NAMALWA (cell line): ENCODE measurements at regions not wholly inside any gene's neighbourhood (a gene's known extent, or its start where the extent isn't known, plus 50 kb on each side); places are given as distances from the start of the nearest gene placed in this dataset.
"Not testable (repeated sequence)": the region's sequence is repeated elsewhere in the genome, so short reads cannot be mapped to it uniquely, and the experiment has no call there.

Experiments
- DNase-seq: peaks from one replicate; pipeline ENCODE4 v3.0.0-alpha.2; 2015; ENCODE audit warnings: low spot score

DNA sequence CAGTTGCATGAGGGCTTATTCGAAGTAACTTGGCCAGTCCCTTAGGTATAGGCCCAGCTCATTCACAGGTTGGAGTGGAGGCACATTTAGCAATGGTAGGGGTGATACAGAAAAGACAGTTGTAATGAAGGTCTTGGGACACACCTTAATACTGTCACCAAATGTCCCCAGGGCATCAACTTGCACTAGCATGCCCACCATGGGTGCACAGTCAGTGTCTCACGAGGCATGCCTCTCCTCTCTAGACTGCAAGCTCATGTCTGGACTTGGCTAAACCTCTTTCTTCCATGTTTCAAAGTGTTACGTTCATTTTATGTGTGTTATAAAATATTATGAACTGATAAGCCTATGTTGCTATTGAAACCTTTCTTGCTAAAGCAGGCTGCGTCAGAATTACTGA lies 124.0 kb upstream of the ECI2 start:
- DNase-seq: no peak

DNA sequence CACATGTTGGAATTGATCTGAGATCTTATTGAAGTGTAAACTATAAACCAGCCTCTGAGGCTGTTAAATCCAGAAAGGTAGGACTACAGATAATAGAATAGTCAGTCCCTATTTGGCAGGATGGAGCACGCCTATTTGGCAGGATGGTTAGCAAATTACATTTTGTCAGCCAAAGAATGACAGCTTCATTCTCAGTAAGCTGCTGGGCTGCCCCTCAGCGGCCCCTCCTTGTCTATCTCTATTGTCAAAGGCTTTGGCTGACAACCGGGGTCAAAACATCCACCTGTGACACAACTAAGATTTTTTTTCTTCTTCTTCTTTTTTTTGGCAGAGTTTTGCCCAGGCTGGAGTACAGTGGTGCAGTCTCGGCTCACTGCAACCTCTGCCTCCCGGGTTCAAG lies 123.4 kb upstream of the ECI2 start:
- DNase-seq: no peak

- no peak for DNase-seq
Observed at GRCh38 chr6:4256969-4257368, 121.6 kb upstream of the ECI2 start.

GRCh38 chr6:4253604-4254231 lies 118.3 kb upstream of the ECI2 start:
- DNase-seq: no peak

DNA sequence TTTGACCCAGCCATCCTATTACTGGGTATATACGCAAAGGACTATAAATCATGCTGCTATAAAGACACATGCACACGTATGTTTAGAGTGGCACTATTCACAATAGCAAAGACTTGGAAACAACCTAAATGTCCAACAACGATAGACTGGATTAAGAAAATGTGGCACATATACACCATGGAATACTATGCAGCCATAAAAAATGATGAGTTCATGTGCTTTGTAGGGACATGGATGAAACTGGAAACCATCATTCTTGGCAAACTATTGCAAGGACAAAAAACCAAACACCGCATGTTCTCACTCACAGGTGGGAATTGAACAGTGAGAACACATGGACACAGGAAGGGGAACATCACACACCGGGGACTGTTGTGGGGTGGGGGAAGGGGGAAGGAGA lies 117.1 kb upstream of the ECI2 start:
- not testable (repeated sequence) for DNase-seq

DNA sequence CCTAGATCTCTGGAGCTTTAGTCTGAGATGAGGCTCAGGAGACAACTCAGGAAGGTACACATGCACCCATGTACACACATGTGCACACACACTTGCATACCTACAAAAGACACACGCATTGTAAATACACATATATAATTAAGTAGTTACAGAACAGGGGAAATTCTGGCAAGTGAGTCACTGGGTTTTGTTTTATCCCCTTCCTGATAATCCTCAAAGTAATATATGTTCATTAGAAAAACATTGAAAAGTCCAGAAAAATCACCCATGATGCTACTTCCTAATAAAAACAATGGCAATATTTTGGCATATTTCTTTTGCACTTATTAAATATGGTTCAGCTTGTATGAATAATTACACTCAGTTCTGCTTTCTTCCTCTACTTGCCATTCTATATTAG lies 115.3 kb upstream of the ECI2 start:
- no peak for DNase-seq

- DNase-seq: not testable (repeated sequence)
Observed at GRCh38 chr6:4243832-4244231, 108.5 kb upstream of the ECI2 start.

- DNase-seq: no peak
Observed at GRCh38 chr6:4243237-4243636, 107.9 kb upstream of the ECI2 start.

DNA sequence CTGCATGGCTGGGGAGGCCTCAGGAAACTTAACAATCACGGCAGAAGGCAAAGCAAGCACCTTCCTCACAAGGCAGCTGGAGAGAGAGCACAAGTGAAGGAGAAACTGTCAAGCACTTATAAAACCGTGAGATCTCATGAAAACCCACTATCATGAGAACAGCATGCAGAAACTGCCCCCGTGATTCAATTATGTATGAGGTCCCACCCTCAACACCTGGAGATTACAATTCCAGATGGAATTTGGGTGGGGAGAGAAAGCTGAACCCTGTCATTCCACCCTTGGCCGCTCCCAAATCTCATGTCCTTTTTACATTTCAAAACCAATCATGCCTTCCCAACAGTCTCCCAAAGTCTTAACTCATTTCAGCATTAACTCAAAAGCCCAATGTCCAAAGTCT lies 107.2 kb upstream of the ECI2 start:
- no peak for DNase-seq

GRCh38 chr6:4240148-4240547 lies 104.8 kb upstream of the ECI2 start:
- DNase-seq: no peak

DNA sequence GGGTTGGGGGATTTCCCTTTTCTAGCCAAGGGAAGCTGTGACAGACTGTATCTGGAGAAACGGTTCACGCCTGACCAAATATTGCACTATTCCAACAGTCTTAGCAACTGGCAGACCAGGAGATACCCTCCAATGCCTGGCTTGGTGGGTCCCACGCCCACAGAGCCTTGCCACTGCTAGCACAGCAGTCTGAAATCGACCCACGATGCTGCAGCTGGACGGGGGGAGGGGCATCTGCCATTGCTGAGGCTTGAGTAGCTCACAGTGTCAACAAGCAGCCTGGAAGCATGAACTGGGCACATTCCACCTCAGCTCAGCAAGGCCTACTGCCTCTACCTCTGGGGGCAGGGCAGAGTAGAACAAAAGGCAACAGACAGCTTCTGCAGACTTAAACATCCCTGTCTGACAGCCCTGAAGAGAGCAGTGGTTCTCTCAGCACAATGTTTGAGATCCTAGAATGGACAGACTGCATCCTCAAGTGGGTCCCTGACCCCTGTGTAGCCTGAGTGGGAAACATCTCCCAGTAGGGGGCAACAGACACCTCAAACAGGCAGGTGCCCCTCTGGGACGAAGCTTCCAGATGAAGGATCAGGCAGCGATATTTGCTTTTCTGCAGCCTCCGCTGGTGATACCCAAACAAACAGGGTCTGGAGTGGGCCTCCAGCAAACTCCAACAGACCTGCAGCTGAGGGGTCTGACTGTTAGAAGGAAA lies 89.9 kb upstream of the ECI2 start:
- no peak for DNase-seq

GRCh38 chr6:4224067-4224978 lies 88.9 kb upstream of the ECI2 start:
- DNase-seq: no peak

GRCh38 chr6:4220558-4220957 lies 85.2 kb upstream of the ECI2 start:
- no peak for DNase-seq

DNA sequence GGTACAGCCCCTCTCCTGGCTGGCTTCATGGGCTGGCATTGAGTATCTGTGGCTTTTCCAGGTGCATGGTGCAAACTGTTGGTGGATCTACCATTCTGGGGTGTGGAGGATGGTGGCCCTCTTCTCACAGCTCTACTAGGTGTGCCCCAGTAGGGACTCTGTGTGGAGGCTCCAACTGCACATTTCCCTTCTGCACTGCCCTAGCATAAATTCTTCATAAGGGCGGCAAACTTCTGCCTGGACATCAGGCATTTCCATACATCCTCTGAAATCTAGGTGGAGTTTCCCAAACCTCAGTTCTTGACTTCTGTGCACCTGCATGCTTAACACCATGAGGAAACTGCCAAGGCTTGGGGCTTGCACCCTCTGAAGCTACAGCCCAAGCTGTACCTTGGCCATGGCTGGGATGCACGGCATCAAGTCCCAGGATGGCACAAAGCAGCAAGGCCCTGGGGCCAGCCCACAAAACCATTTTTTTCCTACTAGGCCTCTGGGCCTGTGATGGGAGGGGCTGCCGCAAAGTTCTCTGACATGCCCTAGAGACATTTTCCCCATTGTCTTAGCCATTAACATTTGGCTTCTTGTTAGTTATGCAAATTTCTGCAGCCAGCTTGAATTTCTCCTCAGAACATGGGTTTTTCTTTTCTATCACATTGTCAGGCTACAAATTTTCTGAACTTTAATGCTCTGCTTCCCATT lies 83.4 kb upstream of the ECI2 start:
- not testable (repeated sequence) for DNase-seq

DNA sequence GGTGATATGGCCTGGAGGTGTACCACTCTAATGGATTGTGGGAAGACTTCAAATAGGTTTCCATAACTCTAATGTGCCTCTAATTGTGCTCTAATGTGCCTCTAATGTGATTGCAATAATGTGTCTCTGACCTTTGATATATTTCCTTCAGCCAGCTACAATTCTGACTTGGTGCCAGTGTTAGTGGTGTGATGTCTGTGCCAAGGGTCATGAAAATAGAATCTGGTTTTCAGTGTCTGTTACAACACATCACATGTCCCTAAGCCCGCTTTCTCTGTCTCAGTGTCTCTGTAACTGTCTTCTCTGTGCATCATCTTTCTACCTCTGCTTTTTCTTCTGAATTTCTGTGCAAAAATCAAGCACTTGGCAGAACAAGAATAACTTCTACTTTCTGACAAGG lies 77.2 kb upstream of the ECI2 start:
- DNase-seq: no peak

DNA sequence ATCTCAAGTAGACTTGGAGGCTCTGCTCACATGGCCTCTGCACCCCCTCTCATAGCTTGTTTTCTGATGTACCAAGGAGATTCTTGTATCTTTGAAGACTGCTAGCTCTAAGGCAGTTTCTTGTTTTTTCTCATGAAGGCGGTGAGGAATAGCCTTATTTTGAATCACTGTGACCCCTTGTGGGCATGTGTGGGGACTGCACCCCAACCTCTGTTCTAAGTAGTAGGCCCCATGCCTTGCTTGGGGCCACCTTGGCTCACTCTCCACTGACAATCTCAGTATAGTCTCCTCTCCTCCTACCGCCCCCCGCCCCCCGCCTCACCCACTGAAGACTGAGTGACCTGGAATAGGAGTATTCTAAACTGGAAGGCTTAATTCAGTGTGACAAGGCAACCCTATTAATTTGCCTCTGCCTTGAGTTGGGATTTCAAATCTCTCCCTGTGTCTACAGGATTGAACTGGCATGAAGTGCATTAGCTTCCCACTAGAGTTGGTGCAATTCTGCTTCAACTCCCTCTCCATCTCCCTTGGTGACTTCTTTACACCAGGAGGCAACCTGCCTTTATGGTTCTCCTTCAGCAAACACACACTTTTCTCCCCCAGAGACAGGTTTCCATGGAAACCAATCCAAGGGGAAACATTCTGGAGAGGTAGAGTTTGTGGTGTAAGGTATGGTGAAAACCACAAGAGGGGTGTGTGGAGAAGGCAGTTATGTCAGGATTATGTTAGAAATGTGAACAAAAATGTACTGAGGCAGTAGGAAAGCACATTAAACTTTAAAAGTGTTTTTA lies 75.4 kb upstream of the ECI2 start:
- peak; percentile 68 for DNase-seq

GRCh38 chr6:4209196-4209595 lies 73.8 kb upstream of the ECI2 start:
- DNase-seq: no peak

GRCh38 chr6:4208158-4208557 lies 72.8 kb upstream of the ECI2 start:
- no peak for DNase-seq

- not testable (repeated sequence) for DNase-seq
Observed at GRCh38 chr6:4203642-4204417, 68.5 kb upstream of the ECI2 start.

DNA sequence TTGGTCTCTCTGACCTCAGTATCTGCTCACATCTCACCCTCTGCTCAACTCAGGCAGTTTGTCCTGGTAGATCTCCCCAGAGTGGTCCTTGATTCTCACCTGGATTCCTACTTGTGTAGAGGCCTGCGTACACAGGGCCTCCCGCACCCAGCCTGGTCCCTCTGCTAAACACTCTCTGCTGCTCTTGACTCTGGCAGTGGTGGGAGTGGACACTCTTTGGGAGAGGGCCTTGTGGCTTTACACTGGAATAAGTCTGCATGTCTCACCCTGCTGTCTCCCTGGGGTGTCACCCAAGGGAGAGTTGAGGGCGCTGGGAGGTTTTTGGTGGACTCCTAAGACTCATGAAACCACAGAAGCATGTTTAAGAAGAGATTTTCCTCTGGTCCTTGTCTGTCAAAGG lies 57.3 kb upstream of the ECI2 start:
- DNase-seq: no peak

- DNase-seq: no peak
Observed at GRCh38 chr6:4192173-4192572, 56.8 kb upstream of the ECI2 start.
